Liver (tissue), 8 donors: ENCODE measurements at regions not wholly inside any gene's neighbourhood (a gene's known extent, or its start where the extent isn't known, plus 50 kb on each side); places are given as distances from the start of the nearest gene placed in this dataset.

Experiments
- DNase-seq: peaks from one replicate; pipeline ENCODE4 v3.0.0-alpha.2; 2017; ENCODE audit warnings: low spot score
- H3K27ac ChIP-seq, 2 donors: one replicate each; pipeline ENCODE4 v1.7.0; 2013; ENCODE audit warnings: inconsistent platforms in 2 of 2, low read length in 2 of 2, control low read depth in 1 of 2, low read depth in 1 of 2, mild to moderate bottlenecking in 1 of 2
- H3K27me3 ChIP-seq, 4 donors: one replicate each; pipeline versions ENCODE4 v1.6.1 to v1.7.0; 2013; ENCODE audit warnings: low read length in 3 of 4, inconsistent platforms in 1 of 4, mild to moderate bottlenecking in 1 of 4, moderate library complexity in 1 of 4; ENCODE audit not compliant: control insufficient read depth in 4 of 4, insufficient read depth in 4 of 4
- H3K36me3 ChIP-seq, 4 donors: one replicate each; pipeline versions ENCODE4 v1.6.1 to v1.7.0; 2013; ENCODE audit warnings: low read length in 3 of 4, mild to moderate bottlenecking in 3 of 4, low read depth in 1 of 4, moderate library complexity in 1 of 4; ENCODE audit not compliant: control insufficient read depth in 4 of 4, insufficient read depth in 3 of 4
- H3K4me1 ChIP-seq, 4 donors: one replicate each; pipeline versions ENCODE4 v1.6.1 to v1.7.0; 2013; ENCODE audit warnings: low read length in 3 of 4, mild to moderate bottlenecking in 3 of 4, moderate library complexity in 1 of 4; ENCODE audit not compliant: control insufficient read depth in 4 of 4, insufficient read depth in 4 of 4
- H3K4me3 ChIP-seq, 3 donors: one replicate each; pipeline versions ENCODE4 v1.6.1 to v1.7.0; 2013; ENCODE audit warnings: low read length in 3 of 3, control low read depth in 1 of 3, low read depth in 1 of 3, mild to moderate bottlenecking in 1 of 3
- H3K9ac ChIP-seq, 2 donors: one replicate each; pipeline ENCODE4 v1.7.0; 2013; ENCODE audit warnings: low read length in 2 of 2, mild to moderate bottlenecking in 2 of 2, moderate library complexity in 2 of 2, control low read depth in 1 of 2, low read depth in 1 of 2
- H3K9me3 ChIP-seq, 4 donors: one replicate each; pipeline versions ENCODE4 v1.6.1 to v1.7.0; 2013; ENCODE audit warnings: low read length in 3 of 4; ENCODE audit not compliant: control insufficient read depth in 4 of 4
- EGR1 ChIP-seq, 2 donors: IDR thresholded peaks; 2 replicates each; pipeline ENCODE4 v1.6.1; 2016 to 2018; ENCODE audit warnings: antibody characterized with exemption in 2 of 2, low read depth in 2 of 2
- FOXA2 ChIP-seq: IDR thresholded peaks from 2 replicates; pipeline ENCODE4 v1.6.1; 2016; ENCODE audit warnings: antibody characterized with exemption
- GABPA ChIP-seq, 2 donors: IDR thresholded peaks in 1 of 2; conservative IDR thresholded peaks in 1 of 2; 2 replicates each; pipeline ENCODE4 v1.6.1; 2016; ENCODE audit warnings: antibody characterized with exemption in 2 of 2, mild to moderate bottlenecking in 1 of 2, moderate library complexity in 1 of 2
- HNF4A ChIP-seq, 2 donors: conservative IDR thresholded peaks; 2 replicates each; pipeline ENCODE4 v1.6.1; 2016; ENCODE audit warnings: antibody characterized with exemption in 2 of 2, mild to moderate bottlenecking in 2 of 2
- HNF4G ChIP-seq: IDR thresholded peaks from 2 replicates; pipeline ENCODE4 v1.6.1; 2016; ENCODE audit warnings: antibody characterized with exemption
- JUND ChIP-seq, 2 donors: IDR thresholded peaks; 2 replicates each; pipeline ENCODE4 v1.6.1; 2016; ENCODE audit warnings: antibody characterized with exemption in 2 of 2
- NR2F2 ChIP-seq: IDR thresholded peaks from 2 replicates; pipeline ENCODE4 v1.6.1; 2016; ENCODE audit warnings: antibody characterized with exemption
- RAD21 ChIP-seq, 2 donors: IDR thresholded peaks; 2 replicates each; pipeline ENCODE4 v1.6.1; 2016; ENCODE audit warnings: antibody characterized with exemption in 2 of 2, mild to moderate bottlenecking in 2 of 2
- RXRA ChIP-seq, 2 donors: IDR thresholded peaks; 2 replicates each; pipeline ENCODE4 v1.6.1; 2017 to 2018; ENCODE audit warnings: antibody characterized with exemption in 2 of 2, mild to moderate bottlenecking in 1 of 2
- SP1 ChIP-seq: IDR thresholded peaks from 2 replicates; pipeline ENCODE4 v1.6.1; 2018; ENCODE audit warnings: antibody characterized with exemption, mild to moderate bottlenecking
- TAF1 ChIP-seq: conservative IDR thresholded peaks from 2 replicates; pipeline ENCODE4 v1.6.1; 2016; ENCODE audit warnings: antibody characterized with exemption, mild to moderate bottlenecking
- YY1 ChIP-seq: IDR thresholded peaks from 2 replicates; pipeline ENCODE4 v1.6.1; 2016; ENCODE audit warnings: antibody characterized with exemption, mild to moderate bottlenecking
- WGBS: extraction: QIAGEN DNeasy Blood & Tissue Kit; methylation state at CpG from one replicate; pipeline ENCODE4 v1.1.7; 2013; 5-methylcytosine and 5-hydroxymethylcytosine counted together
- TF ChIP-seq, protein P1 (sequence below): IDR thresholded peaks from 2 replicates; pipeline ENCODE4 v1.6.1; 2016; ENCODE audit warnings: antibody characterized with exemption
- TF ChIP-seq, protein P2 (sequence below): fragments of 150-350 bp; IDR thresholded peaks from 2 replicates; pipeline ENCODE4 v1.5.1; 2017; ENCODE audit warnings: improper control_type of control experiment, low read depth, low read length; ENCODE audit not compliant: missing input control
- TF ChIP-seq, protein P3 (sequence below): IDR thresholded peaks from 2 replicates; pipeline ENCODE4 v1.6.1; 2016; ENCODE audit warnings: antibody characterized with exemption, mild to moderate bottlenecking
- TF ChIP-seq, protein P4 (sequence below): IDR thresholded peaks from 2 replicates; pipeline ENCODE4 v1.6.1; 2016; ENCODE audit warnings: antibody characterized with exemption
- donor health status: healthy.
- donor health status: healthy.
- donor health status: healthy.
- donor health status: healthy.
- donor health status: healthy.

DNA sequence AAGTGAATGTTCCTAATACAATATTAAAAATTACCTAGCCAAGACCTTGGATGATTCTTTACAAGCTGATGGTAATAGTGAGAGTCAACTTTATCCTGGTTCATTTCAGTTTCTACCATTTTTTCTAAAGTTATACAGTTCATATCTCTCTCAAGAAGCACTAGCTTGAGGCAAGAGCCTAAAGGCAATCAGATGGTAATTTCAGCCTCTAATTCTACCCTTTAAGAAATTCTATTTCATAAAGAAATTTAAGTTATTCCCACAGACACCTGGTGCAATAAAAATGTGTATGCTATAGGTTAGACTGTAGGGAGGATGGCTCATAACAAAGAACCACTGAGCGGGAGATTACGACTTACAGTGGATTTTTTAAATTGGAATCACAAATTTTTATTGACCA, 984.2 kb upstream of the ADGRL3 start:
- H3K27ac ChIP-seq = no peak overlapping the region
- H3K36me3 ChIP-seq = no peaks in the 10 kb centered on the region
- WGBS = 96% methylated on average over 2 of the region's 2 CpGs

DNA sequence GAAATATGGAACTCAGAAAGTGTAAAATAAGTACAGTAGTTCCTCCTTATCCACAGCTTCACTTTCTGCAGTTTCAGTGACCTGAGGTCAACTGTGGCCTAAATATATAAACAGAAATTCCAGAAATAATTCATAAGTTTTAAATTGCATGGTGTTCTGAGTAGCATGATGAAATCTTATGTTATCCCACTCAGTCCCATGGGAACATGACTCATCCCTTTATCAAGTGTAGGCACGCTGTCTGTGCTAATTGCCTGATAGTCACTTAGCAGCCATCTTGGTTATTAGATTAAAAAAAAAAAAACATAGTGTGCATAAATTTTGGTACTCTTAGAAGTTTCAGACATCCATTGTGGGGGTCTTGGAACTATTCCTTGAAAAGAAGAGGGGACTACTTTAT, 983.4 kb upstream of the ADGRL3 start:
- H3K36me3 ChIP-seq = no peaks in the 10 kb centered on the region
- no peak overlapping the region for H3K9ac ChIP-seq
- TF ChIP-seq TAF1 = no peak
- TF ChIP-seq, protein P1, sequence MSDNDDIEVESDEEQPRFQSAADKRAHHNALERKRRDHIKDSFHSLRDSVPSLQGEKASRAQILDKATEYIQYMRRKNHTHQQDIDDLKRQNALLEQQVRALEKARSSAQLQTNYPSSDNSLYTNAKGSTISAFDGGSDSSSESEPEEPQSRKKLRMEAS = no peak
- no peak for TF ChIP-seq EGR1 (IDR thresholded peaks at IDR 0.05; ENCODE audit: low read depth in 2 of 2)
- no peak for TF ChIP-seq GABPA (IDR thresholded peaks at IDR 0.05 in 1 of 2, conservative IDR thresholded peaks at IDR 0.05 in 1 of 2)
- TF ChIP-seq RAD21 (IDR thresholded peaks at IDR 0.05) = no peak
- no peak for TF ChIP-seq HNF4G
- no peak for TF ChIP-seq FOXA2
- no peaks in the 10 kb centered on the region for H3K4me1 ChIP-seq
- peaks cover 0 to 2% (median 0%) of the 10 kb centered on the region in 4 donors for H3K9me3 ChIP-seq
- 83% methylated on average over 1 of the region's 1 CpG for WGBS
- H3K4me3 ChIP-seq = no peak overlapping the region
- no peak for DNase-seq
- H3K27ac ChIP-seq = no peak overlapping the region
- no peaks in the 10 kb centered on the region for H3K27me3 ChIP-seq

More for the DNA sequence above, 984.2 kb upstream of the ADGRL3 start:
- Histone ChIP-seq H3K4me1 (no peaks in the 10 kb centered on the region), H3K27me3 (no peaks in the 10 kb centered on the region), H3K4me3 (no peak overlapping the region), H3K9ac (no peak overlapping the region), H3K9me3 (peaks cover 0 to 2% (median 0%) of the 10 kb centered on the region in 4 donors)
- no peak for DNase-seq
- no peak for TF ChIP-seq NR2F2
- TF ChIP-seq HNF4A (conservative IDR thresholded peaks at IDR 0.05) = no peak
- TF ChIP-seq RAD21 (IDR thresholded peaks at IDR 0.05) = no peak
- TF ChIP-seq HNF4G = no peak
- no peak for TF ChIP-seq SP1
- no peak for TF ChIP-seq YY1
- no peak for TF ChIP-seq RXRA (IDR thresholded peaks at IDR 0.05)
- no peak for TF ChIP-seq JUND (IDR thresholded peaks at IDR 0.05)
- no peak for TF ChIP-seq GABPA (IDR thresholded peaks at IDR 0.05 in 1 of 2, conservative IDR thresholded peaks at IDR 0.05 in 1 of 2)
- TF ChIP-seq EGR1 (IDR thresholded peaks at IDR 0.05; ENCODE audit: low read depth in 2 of 2) = no peak
- TF ChIP-seq, protein P1 = no peak
- TF ChIP-seq TAF1 = no peak
- TF ChIP-seq, protein P2, sequence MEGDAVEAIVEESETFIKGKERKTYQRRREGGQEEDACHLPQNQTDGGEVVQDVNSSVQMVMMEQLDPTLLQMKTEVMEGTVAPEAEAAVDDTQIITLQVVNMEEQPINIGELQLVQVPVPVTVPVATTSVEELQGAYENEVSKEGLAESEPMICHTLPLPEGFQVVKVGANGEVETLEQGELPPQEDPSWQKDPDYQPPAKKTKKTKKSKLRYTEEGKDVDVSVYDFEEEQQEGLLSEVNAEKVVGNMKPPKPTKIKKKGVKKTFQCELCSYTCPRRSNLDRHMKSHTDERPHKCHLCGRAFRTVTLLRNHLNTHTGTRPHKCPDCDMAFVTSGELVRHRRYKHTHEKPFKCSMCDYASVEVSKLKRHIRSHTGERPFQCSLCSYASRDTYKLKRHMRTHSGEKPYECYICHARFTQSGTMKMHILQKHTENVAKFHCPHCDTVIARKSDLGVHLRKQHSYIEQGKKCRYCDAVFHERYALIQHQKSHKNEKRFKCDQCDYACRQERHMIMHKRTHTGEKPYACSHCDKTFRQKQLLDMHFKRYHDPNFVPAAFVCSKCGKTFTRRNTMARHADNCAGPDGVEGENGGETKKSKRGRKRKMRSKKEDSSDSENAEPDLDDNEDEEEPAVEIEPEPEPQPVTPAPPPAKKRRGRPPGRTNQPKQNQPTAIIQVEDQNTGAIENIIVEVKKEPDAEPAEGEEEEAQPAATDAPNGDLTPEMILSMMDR = no peak
- TF ChIP-seq, protein P3, sequence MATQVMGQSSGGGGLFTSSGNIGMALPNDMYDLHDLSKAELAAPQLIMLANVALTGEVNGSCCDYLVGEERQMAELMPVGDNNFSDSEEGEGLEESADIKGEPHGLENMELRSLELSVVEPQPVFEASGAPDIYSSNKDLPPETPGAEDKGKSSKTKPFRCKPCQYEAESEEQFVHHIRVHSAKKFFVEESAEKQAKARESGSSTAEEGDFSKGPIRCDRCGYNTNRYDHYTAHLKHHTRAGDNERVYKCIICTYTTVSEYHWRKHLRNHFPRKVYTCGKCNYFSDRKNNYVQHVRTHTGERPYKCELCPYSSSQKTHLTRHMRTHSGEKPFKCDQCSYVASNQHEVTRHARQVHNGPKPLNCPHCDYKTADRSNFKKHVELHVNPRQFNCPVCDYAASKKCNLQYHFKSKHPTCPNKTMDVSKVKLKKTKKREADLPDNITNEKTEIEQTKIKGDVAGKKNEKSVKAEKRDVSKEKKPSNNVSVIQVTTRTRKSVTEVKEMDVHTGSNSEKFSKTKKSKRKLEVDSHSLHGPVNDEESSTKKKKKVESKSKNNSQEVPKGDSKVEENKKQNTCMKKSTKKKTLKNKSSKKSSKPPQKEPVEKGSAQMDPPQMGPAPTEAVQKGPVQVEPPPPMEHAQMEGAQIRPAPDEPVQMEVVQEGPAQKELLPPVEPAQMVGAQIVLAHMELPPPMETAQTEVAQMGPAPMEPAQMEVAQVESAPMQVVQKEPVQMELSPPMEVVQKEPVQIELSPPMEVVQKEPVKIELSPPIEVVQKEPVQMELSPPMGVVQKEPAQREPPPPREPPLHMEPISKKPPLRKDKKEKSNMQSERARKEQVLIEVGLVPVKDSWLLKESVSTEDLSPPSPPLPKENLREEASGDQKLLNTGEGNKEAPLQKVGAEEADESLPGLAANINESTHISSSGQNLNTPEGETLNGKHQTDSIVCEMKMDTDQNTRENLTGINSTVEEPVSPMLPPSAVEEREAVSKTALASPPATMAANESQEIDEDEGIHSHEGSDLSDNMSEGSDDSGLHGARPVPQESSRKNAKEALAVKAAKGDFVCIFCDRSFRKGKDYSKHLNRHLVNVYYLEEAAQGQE = no peak
- TF ChIP-seq, protein P4, sequence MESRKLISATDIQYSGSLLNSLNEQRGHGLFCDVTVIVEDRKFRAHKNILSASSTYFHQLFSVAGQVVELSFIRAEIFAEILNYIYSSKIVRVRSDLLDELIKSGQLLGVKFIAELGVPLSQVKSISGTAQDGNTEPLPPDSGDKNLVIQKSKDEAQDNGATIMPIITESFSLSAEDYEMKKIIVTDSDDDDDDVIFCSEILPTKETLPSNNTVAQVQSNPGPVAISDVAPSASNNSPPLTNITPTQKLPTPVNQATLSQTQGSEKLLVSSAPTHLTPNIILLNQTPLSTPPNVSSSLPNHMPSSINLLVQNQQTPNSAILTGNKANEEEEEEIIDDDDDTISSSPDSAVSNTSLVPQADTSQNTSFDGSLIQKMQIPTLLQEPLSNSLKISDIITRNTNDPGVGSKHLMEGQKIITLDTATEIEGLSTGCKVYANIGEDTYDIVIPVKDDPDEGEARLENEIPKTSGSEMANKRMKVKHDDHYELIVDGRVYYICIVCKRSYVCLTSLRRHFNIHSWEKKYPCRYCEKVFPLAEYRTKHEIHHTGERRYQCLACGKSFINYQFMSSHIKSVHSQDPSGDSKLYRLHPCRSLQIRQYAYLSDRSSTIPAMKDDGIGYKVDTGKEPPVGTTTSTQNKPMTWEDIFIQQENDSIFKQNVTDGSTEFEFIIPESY = no peak
- no peak for TF ChIP-seq FOXA2
